ENCODE measurements at regions not wholly inside any gene's neighbourhood (a gene's known extent, or its start where the extent isn't known, plus 50 kb on each side); places are given as distances from the start of the nearest gene placed in this dataset.

- TF ChIP-seq, protein P1, sequence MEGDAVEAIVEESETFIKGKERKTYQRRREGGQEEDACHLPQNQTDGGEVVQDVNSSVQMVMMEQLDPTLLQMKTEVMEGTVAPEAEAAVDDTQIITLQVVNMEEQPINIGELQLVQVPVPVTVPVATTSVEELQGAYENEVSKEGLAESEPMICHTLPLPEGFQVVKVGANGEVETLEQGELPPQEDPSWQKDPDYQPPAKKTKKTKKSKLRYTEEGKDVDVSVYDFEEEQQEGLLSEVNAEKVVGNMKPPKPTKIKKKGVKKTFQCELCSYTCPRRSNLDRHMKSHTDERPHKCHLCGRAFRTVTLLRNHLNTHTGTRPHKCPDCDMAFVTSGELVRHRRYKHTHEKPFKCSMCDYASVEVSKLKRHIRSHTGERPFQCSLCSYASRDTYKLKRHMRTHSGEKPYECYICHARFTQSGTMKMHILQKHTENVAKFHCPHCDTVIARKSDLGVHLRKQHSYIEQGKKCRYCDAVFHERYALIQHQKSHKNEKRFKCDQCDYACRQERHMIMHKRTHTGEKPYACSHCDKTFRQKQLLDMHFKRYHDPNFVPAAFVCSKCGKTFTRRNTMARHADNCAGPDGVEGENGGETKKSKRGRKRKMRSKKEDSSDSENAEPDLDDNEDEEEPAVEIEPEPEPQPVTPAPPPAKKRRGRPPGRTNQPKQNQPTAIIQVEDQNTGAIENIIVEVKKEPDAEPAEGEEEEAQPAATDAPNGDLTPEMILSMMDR (conservative IDR thresholded peaks at IDR 0.05 in 1 of 2, IDR thresholded peaks at IDR 0.05 in 1 of 2; ENCODE audit: low read depth in 1 of 2, low read length in 2 of 2): no peak
- no peak for TF ChIP-seq EZH2 (IDR thresholded peaks at IDR 0.05; ENCODE audit: low read length, missing control alignments)
- H3K9ac ChIP-seq (ENCODE audit: insufficient read depth, low read length): no peak overlapping the region
- H3K79me2 ChIP-seq (ENCODE audit: control insufficient read depth, insufficient read depth, low read length): no peaks in the 10 kb centered on the region
- no peaks in the 10 kb centered on the region for H4K20me1 ChIP-seq (ENCODE audit: control insufficient read depth, extremely low read depth, insufficient read depth, low read length)
- no peaks in the 10 kb centered on the region for H3K27me3 ChIP-seq (ENCODE audit: control insufficient read depth, insufficient read depth, low read length)
- H3K4me2 ChIP-seq (ENCODE audit: extremely low read depth, insufficient read depth, low read length): no peak overlapping the region
- H3K27ac ChIP-seq (ENCODE audit: insufficient read depth, low read length): no peak overlapping the region
- H3K36me3 ChIP-seq (ENCODE audit: control insufficient read depth, insufficient read depth, low read length): no peaks in the 10 kb centered on the region
- no peaks in the 10 kb centered on the region for H3K9me3 ChIP-seq (ENCODE audit: control insufficient read depth, insufficient read depth, low read depth, low read length)
- no peaks in the 10 kb centered on the region for H3K4me1 ChIP-seq (ENCODE audit: control insufficient read depth, extremely low read depth, insufficient read depth, low read length)
- no peak overlapping the region for H2AFZ ChIP-seq (ENCODE audit: low read length)
- H3K4me3 ChIP-seq (replicated peaks in 1 of 4; ENCODE audit: control extremely low read depth in 1 of 4, insufficient read depth in 1 of 4, low read depth in 3 of 4, low read length in 4 of 4): no peak overlapping the region
- no peak for DNase-seq (ENCODE audit: low read depth in 2 of 2)
Measured at GRCh38 chr11:42074306-42074705, 614.9 kb upstream of the LRRC4C start.

GRCh38 chr11:42075180-42075579 is 615.7 kb upstream of the LRRC4C start:
- H3K79me2 ChIP-seq (ENCODE audit: control insufficient read depth, insufficient read depth, low read length): no peaks in the 10 kb centered on the region
- no peaks in the 10 kb centered on the region for H3K9me3 ChIP-seq (ENCODE audit: control insufficient read depth, insufficient read depth, low read depth, low read length)
- H3K36me3 ChIP-seq (ENCODE audit: control insufficient read depth, insufficient read depth, low read length): no peaks in the 10 kb centered on the region
- H3K9ac ChIP-seq (ENCODE audit: insufficient read depth, low read length): no peak overlapping the region
- no peak for DNase-seq (ENCODE audit: low read depth in 2 of 2)
- H3K27me3 ChIP-seq (ENCODE audit: control insufficient read depth, insufficient read depth, low read length): no peaks in the 10 kb centered on the region
- H2AFZ ChIP-seq (ENCODE audit: low read length): no peak overlapping the region
- H4K20me1 ChIP-seq (ENCODE audit: control insufficient read depth, extremely low read depth, insufficient read depth, low read length): no peaks in the 10 kb centered on the region
- H3K4me2 ChIP-seq (ENCODE audit: extremely low read depth, insufficient read depth, low read length): no peak overlapping the region
- H3K27ac ChIP-seq (ENCODE audit: insufficient read depth, low read length): no peak overlapping the region
- no peak for TF ChIP-seq EZH2 (IDR thresholded peaks at IDR 0.05; ENCODE audit: low read length, missing control alignments)
- TF ChIP-seq, protein P1 (conservative IDR thresholded peaks at IDR 0.05 in 1 of 2, IDR thresholded peaks at IDR 0.05 in 1 of 2; ENCODE audit: low read depth in 1 of 2, low read length in 2 of 2): no peak
- no peak overlapping the region for H3K4me3 ChIP-seq (replicated peaks in 1 of 4; ENCODE audit: control extremely low read depth in 1 of 4, insufficient read depth in 1 of 4, low read depth in 3 of 4, low read length in 4 of 4)
- H3K4me1 ChIP-seq (ENCODE audit: control insufficient read depth, extremely low read depth, insufficient read depth, low read length): no peaks in the 10 kb centered on the region

GRCh38 chr11:42077794-42078193 is 618.3 kb upstream of the LRRC4C start:
- Histone ChIP-seq H3K4me3 (replicated peaks in 1 of 4; ENCODE audit: control extremely low read depth in 1 of 4, insufficient read depth in 1 of 4, low read depth in 3 of 4, low read length in 4 of 4) (no peak overlapping the region), H2AFZ (ENCODE audit: low read length) (no peak overlapping the region), H3K9ac (ENCODE audit: insufficient read depth, low read length) (no peak overlapping the region), H3K36me3 (ENCODE audit: control insufficient read depth, insufficient read depth, low read length) (no peaks in the 10 kb centered on the region), H3K4me2 (ENCODE audit: extremely low read depth, insufficient read depth, low read length) (no peak overlapping the region), H3K79me2 (ENCODE audit: control insufficient read depth, insufficient read depth, low read length) (no peaks in the 10 kb centered on the region), H3K27me3 (ENCODE audit: control insufficient read depth, insufficient read depth, low read length) (no peaks in the 10 kb centered on the region), H3K4me1 (ENCODE audit: control insufficient read depth, extremely low read depth, insufficient read depth, low read length) (no peaks in the 10 kb centered on the region), H3K27ac (ENCODE audit: insufficient read depth, low read length) (no peak overlapping the region), H3K9me3 (ENCODE audit: control insufficient read depth, insufficient read depth, low read depth, low read length) (no peaks in the 10 kb centered on the region), H4K20me1 (ENCODE audit: control insufficient read depth, extremely low read depth, insufficient read depth, low read length) (no peaks in the 10 kb centered on the region)
- no peak for DNase-seq (ENCODE audit: low read depth in 2 of 2)
- TF ChIP-seq, protein P1 (conservative IDR thresholded peaks at IDR 0.05 in 1 of 2, IDR thresholded peaks at IDR 0.05 in 1 of 2; ENCODE audit: low read depth in 1 of 2, low read length in 2 of 2): no peak
- TF ChIP-seq EZH2 (IDR thresholded peaks at IDR 0.05; ENCODE audit: low read length, missing control alignments): no peak
